Heart left ventricle (tissue), 13 donors: ENCODE measurements at regions not wholly inside any gene's neighbourhood (a gene's known extent, or its start where the extent isn't known, plus 50 kb on each side); places are given as distances from the start of the nearest gene placed in this dataset.

Source experiments
- POLR2A ChIP-seq, 2 donors: fragments of 450-650 bp; IDR thresholded peaks; one replicate each; pipeline ENCODE4 v1.6.1; 2017; ENCODE audit warnings: antibody characterized with exemption in 2 of 2, mild to moderate bottlenecking in 2 of 2, moderate library complexity in 2 of 2
- TF ChIP-seq, protein P1 (sequence below), 12 donors: fragments of 200-600 bp; sonication (generic) in 4 of 12; IDR thresholded peaks; one replicate each; pipeline versions ENCODE4 v1.5.0 to v1.8.0; 2018 to 2022; ENCODE audit warnings: antibody characterized with exemption in 12 of 12, mild to moderate bottlenecking in 5 of 12
- donor health status: ischemic (EF 13 %, LVEDD 7.1; RV severe dilation, severe dysfunction).
- donor health status: DM: no; HTN: yes; CAD: no.
- donor health status: DM: no; HTN: no; CAD: no.
- donor health status: ischemic (EF 25% LVEDD 6.9; RV normal size, moderate dysfunction).
- donor health status: ischemic (EF 25% LVEDD 5.7; RV mildly dilated, moderate dysfunction).
- donor health status: ischemic (EF 35%, LVEDD 5.7; RV mildly dilated, moderate dysfunction).
- donor health status: nonischemic (EF 11% LVEDD 7.7; RV severe dilation, severe dysfunction).
- donor health status: DM: yes; HTN: yes; CAD: no.
- donor health status: PGD.
- donor health status: ischemic (EF 29% LVEDD 5.4; RV normal size, mild dysfunction).
- donor health status: nonischemic (EF 23%, LVEDD 6.1; RV moderate dilation, normal function).

DNA sequence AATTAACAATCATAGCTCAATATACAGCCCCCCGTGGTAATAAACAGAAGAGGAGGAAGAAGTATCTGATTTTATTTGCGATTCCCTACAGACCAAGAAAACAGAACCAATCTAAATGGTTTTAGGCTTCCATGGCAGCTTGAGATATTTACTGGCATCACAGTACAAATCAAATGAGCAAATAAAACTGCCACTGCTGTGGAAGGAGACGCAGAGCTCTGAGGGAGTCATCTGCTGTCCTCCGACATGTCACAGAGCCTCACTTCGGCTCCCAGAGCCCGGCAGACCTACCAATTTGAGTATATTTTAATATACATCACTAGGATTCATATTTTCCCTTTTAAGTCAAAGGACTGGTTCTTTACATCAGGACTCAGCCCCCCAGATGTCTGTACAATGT is 145.2 kb upstream of the KCNQ5 start:
- TF ChIP-seq, protein P1, sequence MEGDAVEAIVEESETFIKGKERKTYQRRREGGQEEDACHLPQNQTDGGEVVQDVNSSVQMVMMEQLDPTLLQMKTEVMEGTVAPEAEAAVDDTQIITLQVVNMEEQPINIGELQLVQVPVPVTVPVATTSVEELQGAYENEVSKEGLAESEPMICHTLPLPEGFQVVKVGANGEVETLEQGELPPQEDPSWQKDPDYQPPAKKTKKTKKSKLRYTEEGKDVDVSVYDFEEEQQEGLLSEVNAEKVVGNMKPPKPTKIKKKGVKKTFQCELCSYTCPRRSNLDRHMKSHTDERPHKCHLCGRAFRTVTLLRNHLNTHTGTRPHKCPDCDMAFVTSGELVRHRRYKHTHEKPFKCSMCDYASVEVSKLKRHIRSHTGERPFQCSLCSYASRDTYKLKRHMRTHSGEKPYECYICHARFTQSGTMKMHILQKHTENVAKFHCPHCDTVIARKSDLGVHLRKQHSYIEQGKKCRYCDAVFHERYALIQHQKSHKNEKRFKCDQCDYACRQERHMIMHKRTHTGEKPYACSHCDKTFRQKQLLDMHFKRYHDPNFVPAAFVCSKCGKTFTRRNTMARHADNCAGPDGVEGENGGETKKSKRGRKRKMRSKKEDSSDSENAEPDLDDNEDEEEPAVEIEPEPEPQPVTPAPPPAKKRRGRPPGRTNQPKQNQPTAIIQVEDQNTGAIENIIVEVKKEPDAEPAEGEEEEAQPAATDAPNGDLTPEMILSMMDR (IDR thresholded peaks at IDR 0.05) = no peak
- TF ChIP-seq POLR2A (IDR thresholded peaks at IDR 0.05) = no peak
